ENCODE measurements at regions not wholly inside any gene's neighbourhood (a gene's known extent, or its start where the extent isn't known, plus 50 kb on each side); places are given as distances from the start of the nearest gene placed in this dataset.

DNA sequence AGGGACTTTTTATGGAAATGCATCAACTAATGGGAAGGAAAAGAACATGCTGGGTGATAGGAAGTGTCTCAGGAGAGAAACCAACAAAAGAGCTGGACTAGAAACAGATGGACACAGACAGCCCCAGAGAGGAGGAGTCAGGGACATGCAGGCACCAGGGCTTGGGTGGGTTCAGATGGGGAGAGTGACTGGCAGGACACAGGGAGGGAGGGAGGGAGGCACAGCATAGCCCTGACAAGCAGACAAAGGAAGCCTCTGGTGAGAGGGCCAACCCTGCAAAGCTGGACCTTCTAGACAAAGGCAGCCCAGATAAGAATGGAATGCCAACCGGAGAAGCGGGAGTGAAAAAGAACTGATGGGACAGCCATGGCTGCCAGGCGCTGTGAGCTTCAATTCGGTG lies 568.8 kb downstream of the AJAP1 start:
- no peak for DNase-seq
- Histone ChIP-seq H3K36me3 (no peaks in the 10 kb centered on the region), H3K9me3 (no peaks in the 10 kb centered on the region), H3K4me3 (no peak overlapping the region), H3K27me3 (no peaks in the 10 kb centered on the region)

GRCh38 chr1:5222626-5223025 lies 568.2 kb downstream of the AJAP1 start:
- no peak for DNase-seq
- Histone ChIP-seq H3K9me3 (no peaks in the 10 kb centered on the region), H3K4me3 (no peak overlapping the region), H3K36me3 (no peaks in the 10 kb centered on the region), H3K27me3 (no peaks in the 10 kb centered on the region)

DNA sequence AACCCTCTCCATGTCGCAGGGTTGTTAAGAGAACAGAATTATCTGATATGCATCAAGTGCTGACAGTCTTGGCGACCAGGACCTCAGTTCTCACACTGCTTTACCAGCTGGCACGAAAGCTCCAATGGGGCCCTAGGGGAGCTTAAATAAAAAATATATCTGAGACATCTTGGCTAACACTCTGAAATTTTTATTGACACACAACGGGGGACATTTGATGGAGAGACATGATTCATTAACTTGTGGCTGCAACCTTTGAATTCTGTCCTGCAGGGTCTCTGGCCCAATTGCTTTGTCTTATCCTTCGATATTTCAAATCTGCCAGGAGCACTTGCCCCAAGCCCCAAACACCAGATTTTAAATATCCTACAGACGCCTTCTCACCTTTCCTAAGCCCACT lies 567.0 kb downstream of the AJAP1 start:
- H3K4me3 ChIP-seq = no peak overlapping the region
- no peak for DNase-seq
- no peaks in the 10 kb centered on the region for H3K36me3 ChIP-seq
- H3K27me3 ChIP-seq = no peaks in the 10 kb centered on the region
- no peaks in the 10 kb centered on the region for H3K9me3 ChIP-seq

- Histone ChIP-seq H3K27me3 (no peaks in the 10 kb centered on the region), H3K4me3 (no peak overlapping the region), H3K36me3 (no peaks in the 10 kb centered on the region), H3K9me3 (no peaks in the 10 kb centered on the region)
- DNase-seq = no peak
Measured at GRCh38 chr1:5220821-5221220, 566.4 kb downstream of the AJAP1 start.

- no peak overlapping the region for H3K4me3 ChIP-seq
- no peaks in the 10 kb centered on the region for H3K27me3 ChIP-seq
- DNase-seq = no peak
- no peaks in the 10 kb centered on the region for H3K36me3 ChIP-seq
- no peaks in the 10 kb centered on the region for H3K9me3 ChIP-seq
Measured at GRCh38 chr1:5220421-5220820, 566.0 kb downstream of the AJAP1 start.

- H3K9me3 ChIP-seq = no peaks in the 10 kb centered on the region
- H3K4me3 ChIP-seq = no peak overlapping the region
- no peak for DNase-seq
- no peaks in the 10 kb centered on the region for H3K36me3 ChIP-seq
- H3K27me3 ChIP-seq = no peaks in the 10 kb centered on the region
Measured at GRCh38 chr1:5200006-5200405, 545.6 kb downstream of the AJAP1 start.

DNA sequence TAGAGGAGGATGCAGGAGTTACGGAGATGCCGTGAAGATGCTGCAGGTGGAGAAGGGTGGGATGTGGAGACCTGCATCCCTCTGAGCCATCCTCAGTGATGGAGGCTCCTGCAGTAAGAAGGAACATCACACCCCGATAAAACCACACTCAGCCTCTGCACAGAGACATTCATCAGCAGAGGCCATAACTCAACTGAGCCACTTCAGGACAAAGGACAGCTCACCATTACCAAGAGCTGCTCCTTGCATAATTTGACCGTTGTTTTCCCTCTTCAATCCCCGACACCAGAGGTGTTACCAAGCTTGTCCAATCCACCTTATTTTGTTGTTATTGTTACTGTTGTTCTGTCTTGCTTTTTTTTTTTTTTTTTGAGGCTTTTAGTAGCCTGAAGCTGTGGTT lies 543.9 kb downstream of the AJAP1 start:
- H3K9me3 ChIP-seq = no peaks in the 10 kb centered on the region
- no peak overlapping the region for H3K4me3 ChIP-seq
- no peak for DNase-seq

GRCh38 chr1:5191470-5191869 lies 537.1 kb downstream of the AJAP1 start:
- Histone ChIP-seq H3K36me3 (no peaks in the 10 kb centered on the region), H3K27me3 (no peaks in the 10 kb centered on the region), H3K4me3 (no peak overlapping the region), H3K9me3 (no peaks in the 10 kb centered on the region)
- DNase-seq = no peak

More for the DNA sequence above, 543.9 kb downstream of the AJAP1 start:
- Histone ChIP-seq H3K36me3 (no peaks in the 10 kb centered on the region), H3K27me3 (no peaks in the 10 kb centered on the region)

DNA sequence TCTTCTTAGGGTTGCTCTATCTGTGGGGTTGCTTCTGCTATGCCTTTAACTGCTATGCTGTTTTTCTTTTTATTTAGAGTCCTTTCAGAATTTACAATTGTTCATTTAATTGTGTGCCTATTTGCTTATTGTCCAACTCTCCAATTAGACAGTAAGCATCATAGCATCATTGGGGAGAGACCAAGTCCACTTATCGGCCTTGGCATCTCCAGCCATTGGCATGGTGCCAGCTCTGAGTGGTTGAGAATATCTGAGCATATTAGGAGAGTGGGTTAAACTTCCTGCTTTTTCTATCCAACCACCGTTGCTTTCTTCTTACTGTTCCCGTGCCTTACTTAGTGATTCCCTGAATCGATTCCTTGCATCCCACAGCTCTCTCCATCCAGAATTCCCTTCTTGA lies 535.0 kb downstream of the AJAP1 start:
- H3K9me3 ChIP-seq = no peaks in the 10 kb centered on the region
- H3K27me3 ChIP-seq = no peaks in the 10 kb centered on the region
- no peak for DNase-seq
- no peaks in the 10 kb centered on the region for H3K36me3 ChIP-seq
- no peak overlapping the region for H3K4me3 ChIP-seq

DNA sequence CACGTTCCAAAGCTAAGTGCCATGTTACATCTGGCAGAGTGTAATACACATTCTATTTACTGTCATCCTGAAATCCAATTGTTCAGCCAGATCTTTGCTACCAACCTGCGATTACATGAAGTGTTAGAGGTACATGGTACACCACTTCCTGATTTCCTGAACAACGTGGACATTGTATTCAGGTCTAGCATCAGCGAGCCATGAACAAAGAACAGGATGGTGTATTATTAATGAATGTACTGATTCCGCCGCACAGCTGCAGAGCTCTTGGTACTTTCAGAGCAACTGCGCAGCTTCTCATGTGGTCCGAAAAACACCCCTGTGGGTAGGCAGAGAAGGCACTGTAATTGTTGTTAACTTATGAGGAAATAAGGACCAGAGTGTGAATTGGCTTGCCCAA lies 511.4 kb downstream of the AJAP1 start:
- Histone ChIP-seq H3K4me3 (no peak overlapping the region), H3K9me3 (no peaks in the 10 kb centered on the region), H3K27me3 (no peaks in the 10 kb centered on the region), H3K36me3 (no peaks in the 10 kb centered on the region)
- no peak for DNase-seq

GRCh38 chr1:5164158-5164557 lies 509.7 kb downstream of the AJAP1 start:
- DNase-seq = peak; percentile 4
- Histone ChIP-seq H3K27me3 (no peaks in the 10 kb centered on the region), H3K9me3 (no peaks in the 10 kb centered on the region), H3K36me3 (no peaks in the 10 kb centered on the region), H3K4me3 (no peak overlapping the region)

DNA sequence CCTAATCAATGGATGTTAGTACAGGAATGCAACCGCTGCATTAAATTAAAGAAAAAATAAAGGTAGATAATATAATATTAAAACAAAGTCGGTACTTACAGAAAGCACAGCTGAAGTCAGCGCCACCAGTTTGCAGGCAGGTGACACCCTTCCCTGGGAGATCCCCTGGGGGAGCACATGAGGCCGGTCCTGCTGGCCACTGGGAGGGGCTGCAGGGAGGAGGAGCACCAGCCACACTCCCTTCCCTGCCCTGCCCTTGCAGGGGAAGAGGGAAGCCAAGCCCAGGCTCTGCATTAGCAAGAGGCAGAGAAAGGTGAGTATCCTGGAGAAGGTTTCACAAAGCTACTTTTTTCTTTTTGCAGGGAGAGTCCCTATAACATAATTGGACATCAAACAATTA lies 507.0 kb downstream of the AJAP1 start:
- no peaks in the 10 kb centered on the region for H3K9me3 ChIP-seq
- H3K36me3 ChIP-seq = no peaks in the 10 kb centered on the region
- DNase-seq = no peak
- H3K27me3 ChIP-seq = no peaks in the 10 kb centered on the region
- H3K4me3 ChIP-seq = no peak overlapping the region

GRCh38 chr1:5157175-5157574 lies 502.8 kb downstream of the AJAP1 start:
- DNase-seq = no peak
- H3K9me3 ChIP-seq = no peaks in the 10 kb centered on the region
- no peak overlapping the region for H3K4me3 ChIP-seq
- H3K27me3 ChIP-seq = no peaks in the 10 kb centered on the region
- no peaks in the 10 kb centered on the region for H3K36me3 ChIP-seq

- H3K27me3 ChIP-seq = no peaks in the 10 kb centered on the region
- H3K4me3 ChIP-seq = no peak overlapping the region
- H3K36me3 ChIP-seq = no peaks in the 10 kb centered on the region
- no peaks in the 10 kb centered on the region for H3K9me3 ChIP-seq
- DNase-seq = no peak
Measured at GRCh38 chr1:5156416-5157120, 502.2 kb downstream of the AJAP1 start.

DNA sequence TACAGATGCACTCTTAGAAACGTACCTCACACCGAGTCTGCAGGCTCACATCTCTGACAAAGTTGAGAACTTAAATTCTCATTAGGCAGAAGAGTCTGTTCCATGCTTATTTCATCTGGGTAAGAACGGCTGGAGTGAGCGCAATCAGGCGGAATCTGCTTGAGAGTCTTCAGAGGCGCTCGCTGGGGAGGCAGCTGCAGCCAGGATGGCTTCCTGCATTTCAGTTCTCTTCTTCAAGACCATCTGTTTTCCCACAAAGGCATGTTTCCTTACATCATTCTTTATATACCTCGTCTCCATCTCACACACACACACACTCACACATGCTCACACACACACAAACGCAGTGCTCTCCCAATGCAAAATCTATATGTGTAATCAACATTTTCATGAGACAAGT lies 497.1 kb downstream of the AJAP1 start:
- Histone ChIP-seq H3K9me3 (no peaks in the 10 kb centered on the region), H3K4me3 (no peak overlapping the region), H3K36me3 (no peaks in the 10 kb centered on the region), H3K27me3 (no peaks in the 10 kb centered on the region)
- no peak for DNase-seq

DNA sequence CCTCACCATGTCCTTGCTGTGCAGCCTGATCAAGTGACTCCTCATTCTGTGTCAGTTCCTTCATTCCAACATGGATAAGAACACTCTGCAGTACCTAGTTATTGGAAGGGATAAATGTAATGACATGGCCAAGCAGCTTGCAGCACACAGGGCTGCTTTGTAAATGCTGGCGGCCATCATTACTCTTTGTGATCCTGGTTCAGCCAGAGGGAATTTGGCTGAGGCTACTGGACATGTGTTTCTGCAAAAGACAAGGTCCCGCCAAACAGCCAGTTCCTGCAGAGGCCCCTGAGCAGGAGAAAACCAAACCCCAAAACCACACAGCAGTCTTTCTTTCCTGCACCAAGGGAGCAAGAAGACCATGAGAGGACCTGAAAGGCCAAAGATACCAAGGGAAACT lies 495.8 kb downstream of the AJAP1 start:
- DNase-seq = no peak
- H3K9me3 ChIP-seq = no peaks in the 10 kb centered on the region
- H3K4me3 ChIP-seq = no peak overlapping the region
- no peaks in the 10 kb centered on the region for H3K36me3 ChIP-seq
- H3K27me3 ChIP-seq = no peaks in the 10 kb centered on the region

GRCh38 chr1:5147806-5148205 lies 493.4 kb downstream of the AJAP1 start:
- no peak overlapping the region for H3K4me3 ChIP-seq
- no peak for DNase-seq
- no peaks in the 10 kb centered on the region for H3K36me3 ChIP-seq
- H3K27me3 ChIP-seq = no peaks in the 10 kb centered on the region
- H3K9me3 ChIP-seq = no peaks in the 10 kb centered on the region

GRCh38 chr1:5142389-5142788 lies 488.0 kb downstream of the AJAP1 start:
- DNase-seq = no peak
- H3K27me3 ChIP-seq = no peaks in the 10 kb centered on the region
- no peak overlapping the region for H3K4me3 ChIP-seq
- no peaks in the 10 kb centered on the region for H3K9me3 ChIP-seq
- no peaks in the 10 kb centered on the region for H3K36me3 ChIP-seq

DNA sequence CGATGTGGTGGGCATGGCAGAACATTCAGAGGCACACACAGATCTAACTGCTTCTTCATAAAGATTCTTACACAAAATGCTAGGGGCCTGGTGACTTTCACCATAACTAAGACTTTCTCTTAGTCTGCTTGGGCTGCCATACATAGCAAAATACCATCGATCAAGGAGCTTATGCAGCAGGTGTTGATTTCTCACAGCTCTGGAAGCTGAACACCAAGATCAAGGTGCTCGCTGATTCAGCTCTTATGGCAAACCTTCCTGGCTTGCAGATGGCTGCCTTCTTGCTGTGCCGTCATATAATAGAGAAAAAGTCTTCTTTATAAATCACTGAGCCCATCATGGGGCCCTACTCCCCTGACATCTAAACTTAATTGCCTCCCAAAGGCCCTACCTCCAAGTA lies 487.3 kb downstream of the AJAP1 start:
- H3K36me3 ChIP-seq = no peaks in the 10 kb centered on the region
- no peaks in the 10 kb centered on the region for H3K27me3 ChIP-seq
- DNase-seq = no peak
- H3K4me3 ChIP-seq = no peak overlapping the region
- no peaks in the 10 kb centered on the region for H3K9me3 ChIP-seq
